ENCODE measurements at regions not wholly inside any gene's neighbourhood (a gene's known extent, or its start where the extent isn't known, plus 50 kb on each side); places are given as distances from the start of the nearest gene placed in this dataset.
"Not testable (repeated sequence)": the region's sequence is repeated elsewhere in the genome, so short reads cannot be mapped to it uniquely, and the experiment has no call there.

- no peak for DNase-seq (ENCODE audit: low spot score)
These were observed 532.9 kb upstream of the NUDT12 start for GRCh38 chr5:104095527-104095926.

- no peak for DNase-seq (ENCODE audit: low spot score)
These were observed 526.5 kb upstream of the NUDT12 start for GRCh38 chr5:104088876-104089778.

- DNase-seq (ENCODE audit: low spot score) = no peak
These were observed 522.3 kb upstream of the NUDT12 start for GRCh38 chr5:104084896-104085295.

- no peak for DNase-seq (ENCODE audit: low spot score)
These were observed 520.2 kb upstream of the NUDT12 start for GRCh38 chr5:104082754-104083153.

GRCh38 chr5:104081232-104081631 lies 518.6 kb upstream of the NUDT12 start:
- DNase-seq (ENCODE audit: low spot score) = no peak

GRCh38 chr5:104080646-104081175 lies 518.1 kb upstream of the NUDT12 start:
- DNase-seq (ENCODE audit: low spot score) = no peak

- not testable (repeated sequence) for DNase-seq (ENCODE audit: low spot score)
These were observed 517.5 kb upstream of the NUDT12 start for GRCh38 chr5:104079861-104080645.

GRCh38 chr5:104071887-104072286 lies 509.3 kb upstream of the NUDT12 start:
- no peak for DNase-seq (ENCODE audit: low spot score)

- DNase-seq (ENCODE audit: low spot score) = no peak
These were observed 500.2 kb upstream of the NUDT12 start for GRCh38 chr5:104062621-104063377.

- DNase-seq (ENCODE audit: low spot score) = no peak
These were observed 499.1 kb upstream of the NUDT12 start for GRCh38 chr5:104061707-104062106.

GRCh38 chr5:104053353-104053649 lies 490.7 kb upstream of the NUDT12 start:
- DNase-seq (ENCODE audit: low spot score) = no peak

- DNase-seq (ENCODE audit: low spot score) = no peak
These were observed 490.2 kb upstream of the NUDT12 start for GRCh38 chr5:104052558-104053352.

- no peak for DNase-seq (ENCODE audit: low spot score)
These were observed 487.8 kb upstream of the NUDT12 start for GRCh38 chr5:104050436-104050835.

- DNase-seq (ENCODE audit: low spot score) = no peak
These were observed 487.2 kb upstream of the NUDT12 start for GRCh38 chr5:104049752-104050151.

GRCh38 chr5:104048231-104048630 lies 485.6 kb upstream of the NUDT12 start:
- no peak for DNase-seq (ENCODE audit: low spot score)

GRCh38 chr5:104045987-104046386 lies 483.4 kb upstream of the NUDT12 start:
- DNase-seq (ENCODE audit: low spot score) = no peak

GRCh38 chr5:104039871-104040270 lies 477.3 kb upstream of the NUDT12 start:
- not testable (repeated sequence) for DNase-seq (ENCODE audit: low spot score)

- not testable (repeated sequence) for DNase-seq (ENCODE audit: low spot score)
These were observed 474.5 kb upstream of the NUDT12 start for GRCh38 chr5:104037136-104037535.

- not testable (repeated sequence) for DNase-seq (ENCODE audit: low spot score)
These were observed 470.6 kb upstream of the NUDT12 start for GRCh38 chr5:104033186-104033585.

GRCh38 chr5:104024538-104024937 lies 461.9 kb upstream of the NUDT12 start:
- no peak for DNase-seq (ENCODE audit: low spot score)

- no peak for DNase-seq (ENCODE audit: low spot score)
These were observed 461.1 kb upstream of the NUDT12 start for GRCh38 chr5:104023739-104024138.
